K562 (cell line): ENCODE measurements at regions not wholly inside any gene's neighbourhood (a gene's known extent, or its start where the extent isn't known, plus 50 kb on each side); places are given as distances from the start of the nearest gene placed in this dataset.

ENCODE experiments used
- ARHGAP35 ChIP-seq: fragments of 450-650 bp; IDR thresholded peaks from 2 replicates; pipeline ENCODE4 v1.6.1; 2018; ENCODE audit not compliant: partially characterized antibody
- COPS2 ChIP-seq: fragments of 450-650 bp; conservative IDR thresholded peaks from 2 replicates; pipeline ENCODE4 v1.6.1; 2016; ENCODE audit warnings: mild to moderate bottlenecking, moderate library complexity
- DDX20 ChIP-seq: fragments of 450-650 bp; IDR thresholded peaks from 2 replicates; pipeline ENCODE4 v1.6.1; 2016; ENCODE audit warnings: missing genetic modification characterization, low read depth, mild to moderate bottlenecking, missing compliant biosample characterization, moderate library complexity
- DIDO1 ChIP-seq: fragments of 450-650 bp; IDR thresholded peaks from 2 replicates; pipeline ENCODE4 v1.6.1; 2016; ENCODE audit warnings: low read depth, missing biosample characterization, missing genetic modification characterization
- ELF1 ChIP-seq: fragments of 200-800 bp; sonication (Bioruptor generic); IDR thresholded peaks from 2 replicates; pipeline ENCODE4 v1.6.1; 2016; ENCODE audit warnings: missing genetic modification characterization, missing compliant biosample characterization
- ELF4 ChIP-seq: fragments of 450-650 bp; formaldehyde crosslinking; IDR thresholded peaks from 2 replicates; pipeline ENCODE4 v1.4.0; 2022; ENCODE audit warnings: missing genetic modification characterization
- GATA2 ChIP-seq: sonication (generic); formaldehyde crosslinking; IDR thresholded peaks from 2 replicates; pipeline ENCODE4 v1.4.0; 2020; ENCODE audit warnings: mild to moderate bottlenecking, missing genetic modification reagents
- GTF2F1 ChIP-seq: IDR thresholded peaks from 2 replicates; pipeline ENCODE4 v1.6.1; 2011; ENCODE audit warnings: low read depth, low read length, improper control_type of control experiment
- ILF3 ChIP-seq: fragments of 450-650 bp; IDR thresholded peaks from 2 replicates; pipeline ENCODE4 v1.6.1; 2018; ENCODE audit warnings: antibody characterized with exemption, mild to moderate bottlenecking, moderate library complexity, borderline replicate concordance
- KDM5B ChIP-seq: fragments of 200-600 bp; sonication (generic); IDR thresholded peaks from 2 replicates; pipeline ENCODE4 v1.6.1; 2012; ENCODE audit warnings: low read depth, mild to moderate bottlenecking, moderate library complexity, low read length, control low read depth, inconsistent platforms; ENCODE audit not compliant: insufficient replicate concordance
- KLF13 ChIP-seq: fragments of 450-650 bp; IDR thresholded peaks from 2 replicates; pipeline ENCODE4 v1.6.1; 2016; ENCODE audit warnings: missing genetic modification characterization, low read depth, mild to moderate bottlenecking, missing compliant biosample characterization, moderate library complexity, borderline replicate concordance
- MEF2A ChIP-seq: IDR thresholded peaks from 2 replicates; pipeline ENCODE4 v1.6.1; 2011; ENCODE audit warnings: low read depth, mild to moderate bottlenecking, low read length, moderate library complexity; ENCODE audit not compliant: control insufficient read depth
- MEF2D ChIP-seq: conservative IDR thresholded peaks from 2 replicates; pipeline ENCODE4 v1.6.1; 2016; ENCODE audit warnings: low read depth, missing genetic modification characterization, missing compliant biosample characterization
- MXI1 ChIP-seq: IDR thresholded peaks from 2 replicates; pipeline ENCODE4 v1.6.1; 2011; ENCODE audit warnings: low read depth, mild to moderate bottlenecking, improper control_type of control experiment, low read length
- MYBL2 ChIP-seq, 2 experiments: fragments of 450-650 bp in 1 of 2; sonication (generic) in 1 of 2; formaldehyde crosslinking in 1 of 2; IDR thresholded peaks; 2 replicates each; pipeline versions ENCODE4 v1.6.1 to v1.8.1; 2017 to 2022; ENCODE audit warnings: borderline replicate concordance in 1 of 2, inconsistent platforms in 1 of 2, low read depth in 1 of 2, mild to moderate bottlenecking in 1 of 2, missing genetic modification reagents in 1 of 2, moderate library complexity in 1 of 2
- POLR2A ChIP-seq: fragments of 450-650 bp; conservative IDR thresholded peaks from 2 replicates; pipeline ENCODE4 v1.6.1; 2016
- RBM22 ChIP-seq: fragments of 200-400 bp; formaldehyde crosslinking; IDR thresholded peaks from 2 replicates; pipeline ENCODE4 v1.6.1; 2018; ENCODE audit warnings: low read length, low read depth; ENCODE audit not compliant: poor library complexity, severe bottlenecking
- SAFB2 ChIP-seq: fragments of 200-400 bp; formaldehyde crosslinking; IDR thresholded peaks from 2 replicates; pipeline ENCODE4 v1.6.1; 2018; ENCODE audit warnings: borderline replicate concordance, low read length, low read depth, moderate library complexity; ENCODE audit not compliant: severe bottlenecking
- SRF ChIP-seq, 2 experiments: fragments of 250-450, 450-650 bp in 1 of 2; sonication (Bioruptor Pico) in 1 of 2; sonication (generic) in 1 of 2; formaldehyde crosslinking; IDR thresholded peaks; 2 replicates each; pipeline versions ENCODE4 v1.5.0 to v1.5.1; 2020 to 2022; ENCODE audit warnings: mild to moderate bottlenecking in 1 of 2, missing genetic modification reagents in 1 of 2
- STAT5A ChIP-seq: IDR thresholded peaks from 2 replicates; pipeline ENCODE4 v1.6.1; 2012; ENCODE audit warnings: low read length, inconsistent platforms, borderline replicate concordance
- TAF7 ChIP-seq: fragments of 450-650 bp; IDR thresholded peaks from 2 replicates; pipeline ENCODE4 v1.6.1; 2016; ENCODE audit warnings: missing genetic modification characterization, missing compliant biosample characterization
- TCF7L2 ChIP-seq: fragments of 150-350 bp; IDR thresholded peaks from 2 replicates; pipeline ENCODE4 v1.6.1; 2016; ENCODE audit warnings: low read depth, mild to moderate bottlenecking, low read length, moderate library complexity
- YY1 ChIP-seq, 3 experiments: IDR thresholded peaks; 2 replicates each; pipeline ENCODE4 v1.6.1; 2011; ENCODE audit warnings: low read length in 2 of 3, mild to moderate bottlenecking in 2 of 3, moderate library complexity in 2 of 3, borderline replicate concordance in 1 of 3, control low read depth in 1 of 3, low read depth in 1 of 3; ENCODE audit not compliant: insufficient read depth in 3 of 3, insufficient replicate concordance in 2 of 3, control insufficient read depth in 1 of 3, insufficient read length in 1 of 3; ENCODE audit errors: extremely low read depth in 1 of 3
- ZNF274 ChIP-seq: IDR thresholded peaks from 2 replicates; pipeline ENCODE4 v1.6.1; 2011; ENCODE audit warnings: low read depth, mild to moderate bottlenecking, low read length, moderate library complexity, borderline replicate concordance
- ZNF282 ChIP-seq: sonication (generic); formaldehyde crosslinking; IDR thresholded peaks from 2 replicates; pipeline ENCODE4 v1.8.1; 2023; ENCODE audit warnings: missing genetic modification reagents
- ZNF76 ChIP-seq: fragments of 250-450 bp; sonication (Bioruptor Pico); IDR thresholded peaks from 2 replicates; pipeline ENCODE4 v1.4.0; 2020; ENCODE audit warnings: mild to moderate bottlenecking, moderate library complexity, borderline replicate concordance
- ZNF785 ChIP-seq: fragments of 250-450 bp; sonication (Bioruptor Pico); IDR thresholded peaks from 2 replicates; pipeline ENCODE4 v1.4.0; 2020; ENCODE audit warnings: mild to moderate bottlenecking
- ZNF79 ChIP-seq: fragments of 250-450 bp; sonication (Bioruptor Pico); IDR thresholded peaks from 2 replicates; pipeline ENCODE4 v1.4.0; 2020; ENCODE audit warnings: low read depth, mild to moderate bottlenecking, moderate library complexity
- TF ChIP-seq, protein P1 (sequence below): fragments of 200-800 bp; sonication (Bioruptor generic); IDR thresholded peaks from 2 replicates; pipeline ENCODE4 v1.6.1; 2017; ENCODE audit warnings: missing genetic modification characterization, missing compliant biosample characterization

DNA sequence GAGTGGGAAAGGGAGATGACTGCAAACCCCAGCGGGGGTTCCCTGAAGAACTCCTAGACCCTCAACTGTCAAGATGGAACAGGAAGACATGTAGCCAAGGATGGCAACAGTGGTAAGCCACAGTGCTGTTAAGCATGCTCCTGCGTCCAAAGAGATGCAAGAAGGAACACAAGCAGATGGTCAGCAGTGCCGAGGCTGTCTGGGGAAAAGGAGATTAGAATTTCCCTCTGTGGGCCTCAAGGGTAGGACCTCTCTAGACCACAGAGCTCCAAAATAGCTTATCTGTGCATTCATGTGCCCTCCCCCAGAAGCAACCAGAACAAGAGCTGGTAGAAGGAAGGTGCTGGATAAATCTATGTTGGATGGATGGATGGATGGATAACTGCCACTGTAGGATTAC is 82.0 kb upstream of the CPEB2 start (continued):
- TF ChIP-seq GATA2 (0 out of 2 replicates have a peak, but pooled peaks have one; percentile 20), MEF2A (peak; percentile 88), STAT5A (peak; percentile 67), ZNF274 (no peak), ELF4 (0 out of 2 replicates have a peak, but pooled peaks have one; percentile 7), ILF3 (no peak), COPS2 (no peak), MEF2D (tag) (peak; percentile 85), ELF1 (no peak), SAFB2 (no peak), TAF7 (no peak), MYBL2 (IDR thresholded peaks at IDR 0.05; ENCODE audit: low read depth) (no peak), MYBL2 (CRISPR knock-in tag; IDR thresholded peaks at IDR 0.05; ENCODE audit: borderline replicate concordance) (no peak), ARHGAP35 (no peak), POLR2A (no peak), ZNF785 (CRISPR knock-in tag) (no peak), RBM22 (no peak), SRF (CRISPR knock-in tag; IDR thresholded peaks at IDR 0.05) (no peak), TCF7L2 (no peak), MXI1 (no peak), KLF13 (tag) (no peak), ZNF76 (CRISPR knock-in tag) (no peak), ZNF282 (CRISPR knock-in tag) (no peak), KDM5B (no peak), ZNF79 (no peak), DIDO1 (tag) (no peak), GTF2F1 (no peak), YY1 (IDR thresholded peaks at IDR 0.05; ENCODE audit: borderline replicate concordance in 1 of 3, control insufficient read depth in 1 of 3, extremely low read depth in 1 of 3, insufficient read depth in 3 of 3, insufficient read length in 1 of 3, insufficient replicate concordance in 2 of 3, low read depth in 1 of 3, low read length in 2 of 3) (no peak), DDX20 (tag) (no peak)
- TF ChIP-seq, protein P1, sequence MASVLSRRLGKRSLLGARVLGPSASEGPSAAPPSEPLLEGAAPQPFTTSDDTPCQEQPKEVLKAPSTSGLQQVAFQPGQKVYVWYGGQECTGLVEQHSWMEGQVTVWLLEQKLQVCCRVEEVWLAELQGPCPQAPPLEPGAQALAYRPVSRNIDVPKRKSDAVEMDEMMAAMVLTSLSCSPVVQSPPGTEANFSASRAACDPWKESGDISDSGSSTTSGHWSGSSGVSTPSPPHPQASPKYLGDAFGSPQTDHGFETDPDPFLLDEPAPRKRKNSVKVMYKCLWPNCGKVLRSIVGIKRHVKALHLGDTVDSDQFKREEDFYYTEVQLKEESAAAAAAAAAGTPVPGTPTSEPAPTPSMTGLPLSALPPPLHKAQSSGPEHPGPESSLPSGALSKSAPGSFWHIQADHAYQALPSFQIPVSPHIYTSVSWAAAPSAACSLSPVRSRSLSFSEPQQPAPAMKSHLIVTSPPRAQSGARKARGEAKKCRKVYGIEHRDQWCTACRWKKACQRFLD (CRISPR knock-in tag) = 0 out of 2 replicates have a peak, but pooled peaks have one; percentile 65
